GM20000 (cell line): ENCODE measurements at regions not wholly inside any gene's neighbourhood (a gene's known extent, or its start where the extent isn't known, plus 50 kb on each side); places are given as distances from the start of the nearest gene placed in this dataset.

Experiments
- DNase-seq: peaks from one replicate; pipeline ENCODE4 v3.0.0; 2012; ENCODE audit warnings: low spot score
- CTCF ChIP-seq: IDR thresholded peaks from 2 replicates; pipeline ENCODE4 v1.5.1; 2012; ENCODE audit warnings: mild to moderate bottlenecking, control low read depth; ENCODE audit errors: extremely low read depth, missing control alignments

- DNase-seq, result no peak
- no peak for TF ChIP-seq CTCF
These were observed 52.5 kb upstream of the PDE8B start for GRCh38 chr5:77157732-77158532.

- no peak for TF ChIP-seq CTCF
These were observed 54.1 kb upstream of the PDE8B start for GRCh38 chr5:77156379-77156778.

GRCh38 chr5:77155179-77155785, 55.2 kb upstream of the PDE8B start:
- DNase-seq, result no peak
- no peak for TF ChIP-seq CTCF

More at GRCh38 chr5:77156379-77156778, 54.1 kb upstream of the PDE8B start:
- DNase-seq, result no peak

GRCh38 chr5:77152441-77152840, 58.0 kb upstream of the PDE8B start:
- TF ChIP-seq CTCF, result no peak
- DNase-seq, result no peak

- DNase-seq, result no peak
- no peak for TF ChIP-seq CTCF
These were observed 59.0 kb upstream of the PDE8B start for GRCh38 chr5:77151501-77151900.

- no peak for TF ChIP-seq CTCF
- no peak for DNase-seq
These were observed 59.8 kb upstream of the ZBED3 start for GRCh38 chr5:77146896-77147295.

GRCh38 chr5:77145666-77146065, 58.6 kb upstream of the ZBED3 start:
- TF ChIP-seq CTCF, result no peak
- DNase-seq, result no peak
